Dendritic cell treated with granulocyte-macrophage colony-stimulating factor and Interleukin-4, amounts not matched to agents 40 ng/mL and 50 ng/mL, for 4 days (primary cell): ENCODE measurements at regions not wholly inside any gene's neighbourhood (a gene's known extent, or its start where the extent isn't known, plus 50 kb on each side); places are given as distances from the start of the nearest gene placed in this dataset.

Experiments used
- H3K27ac Mint-ChIP-seq: one replicate; pipeline ENCODE4 v1.8.0; 2022; ENCODE audit warnings: mild to moderate bottlenecking, mixed read lengths
- H3K27me3 Mint-ChIP-seq: one replicate; pipeline ENCODE4 v1.8.0; 2022; ENCODE audit warnings: mild to moderate bottlenecking, mixed read lengths
- H3K36me3 Mint-ChIP-seq: one replicate; pipeline ENCODE4 v1.8.0; 2022; ENCODE audit warnings: low read depth, mixed read lengths
- H3K4me1 Mint-ChIP-seq: one replicate; pipeline ENCODE4 v1.8.0; 2022; ENCODE audit warnings: low read depth, mixed read lengths
- H3K4me3 Mint-ChIP-seq: one replicate; pipeline ENCODE4 v1.8.0; 2022; ENCODE audit warnings: mild to moderate bottlenecking, moderate library complexity, mixed read lengths
- H3K9me3 Mint-ChIP-seq: one replicate; pipeline ENCODE4 v1.8.0; 2022; ENCODE audit warnings: mixed read lengths
- intact Hi-C: fragments of 100-400 bp; cut with micrococcal nuclease; formaldehyde crosslinking; loops from one replicate; pipeline ENCODE4 v1.15.0; 2022

- Mint-ChIP-seq H3K27ac (no peak overlapping the region), H3K27me3 (no peaks in the 10 kb centered on the region), H3K9me3 (no peaks in the 10 kb centered on the region), H3K4me3 (no peak overlapping the region), H3K4me1 (no peaks in the 10 kb centered on the region), H3K36me3 (no peaks in the 10 kb centered on the region)
- intact Hi-C loops, result loop anchor here (5.0 kb wide), 1 partner anchor 46 kb away; no protein-coding TSS in a partner anchor
Observed at GRCh38 chr9:25613709-25614108, 64.5 kb downstream of the TUSC1 start.

DNA sequence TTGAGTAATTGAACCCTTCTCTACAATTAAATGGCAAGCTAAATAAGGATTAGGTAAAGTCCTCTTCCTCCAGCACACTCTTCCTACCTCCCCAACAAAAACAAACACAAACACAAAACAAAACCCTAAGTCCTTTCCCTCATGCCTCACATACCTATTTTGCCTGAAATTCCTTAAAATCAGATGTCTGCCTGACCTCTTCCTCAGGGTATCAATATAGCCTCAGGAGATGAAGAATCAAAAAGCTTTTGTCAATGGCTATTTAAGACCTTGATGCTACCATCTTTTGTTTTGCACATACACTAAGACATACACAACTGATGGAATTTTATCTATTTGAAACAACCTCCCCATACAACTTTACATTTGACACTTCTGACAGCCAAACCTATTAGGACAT, 75.1 kb downstream of the TUSC1 start:
- Mint-ChIP-seq H3K9me3 (peaks cover 7% of the 10 kb centered on the region), H3K4me3 (no peak overlapping the region), H3K4me1 (no peaks in the 10 kb centered on the region), H3K27me3 (no peaks in the 10 kb centered on the region), H3K36me3 (no peaks in the 10 kb centered on the region), H3K27ac (no peak overlapping the region)
- intact Hi-C loops, result no loop called here

- Mint-ChIP-seq H3K36me3 (no peaks in the 10 kb centered on the region), H3K4me1 (no peaks in the 10 kb centered on the region), H3K9me3 (peaks cover 7% of the 10 kb centered on the region), H3K27me3 (no peaks in the 10 kb centered on the region), H3K4me3 (no peak overlapping the region), H3K27ac (no peak overlapping the region)
- intact Hi-C loops, result no loop called here
Observed at GRCh38 chr9:25602400-25603044, 75.7 kb downstream of the TUSC1 start.

- no peaks in the 10 kb centered on the region for H3K27me3 Mint-ChIP-seq
- H3K4me3 Mint-ChIP-seq, result no peak overlapping the region
- no peaks in the 10 kb centered on the region for H3K36me3 Mint-ChIP-seq
- H3K4me1 Mint-ChIP-seq, result no peaks in the 10 kb centered on the region
- H3K27ac Mint-ChIP-seq, result no peak overlapping the region
- intact Hi-C loops, result no loop called here
- peaks cover 7% of the 10 kb centered on the region for H3K9me3 Mint-ChIP-seq
Observed at GRCh38 chr9:25600501-25600900, 77.7 kb downstream of the TUSC1 start.

DNA sequence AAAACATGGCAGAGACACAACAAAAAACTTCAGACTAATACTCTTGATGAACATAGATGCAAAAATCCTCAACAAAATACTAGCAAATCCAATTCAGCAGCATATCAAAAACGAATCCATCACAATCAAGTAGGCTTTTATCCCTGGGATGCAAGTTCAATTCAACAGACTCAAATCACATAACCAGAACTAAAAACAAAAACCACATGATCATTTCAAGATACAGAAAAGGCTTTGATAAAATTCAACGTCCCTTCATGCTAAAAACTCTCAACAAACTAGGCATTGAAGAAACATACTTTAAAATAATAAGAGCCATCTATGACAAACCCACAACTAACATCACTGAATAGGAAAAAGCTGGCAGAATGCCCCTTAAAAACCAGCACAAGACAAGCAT, 93.6 kb downstream of the TUSC1 start:
- peaks cover 28% of the 10 kb centered on the region for H3K9me3 Mint-ChIP-seq
- no peaks in the 10 kb centered on the region for H3K36me3 Mint-ChIP-seq
- no peak overlapping the region for H3K4me3 Mint-ChIP-seq
- no peaks in the 10 kb centered on the region for H3K4me1 Mint-ChIP-seq
- H3K27me3 Mint-ChIP-seq, result no peaks in the 10 kb centered on the region
- H3K27ac Mint-ChIP-seq, result no peak overlapping the region
- intact Hi-C loops, result no loop called here

- no peak overlapping the region for H3K4me3 Mint-ChIP-seq
- H3K27me3 Mint-ChIP-seq, result no peaks in the 10 kb centered on the region
- H3K9me3 Mint-ChIP-seq, result peaks cover 9% of the 10 kb centered on the region
- H3K36me3 Mint-ChIP-seq, result no peaks in the 10 kb centered on the region
- H3K4me1 Mint-ChIP-seq, result no peaks in the 10 kb centered on the region
- intact Hi-C loops, result no loop called here
- no peak overlapping the region for H3K27ac Mint-ChIP-seq
Observed at GRCh38 chr9:25573281-25573680, 105.0 kb downstream of the TUSC1 start.

- Mint-ChIP-seq H3K27ac (no peak overlapping the region), H3K4me3 (no peak overlapping the region), H3K36me3 (no peaks in the 10 kb centered on the region), H3K27me3 (no peaks in the 10 kb centered on the region), H3K4me1 (no peaks in the 10 kb centered on the region), H3K9me3 (peaks cover 9% of the 10 kb centered on the region)
- intact Hi-C loops, result no loop called here
Observed at GRCh38 chr9:25571491-25571890, 106.8 kb downstream of the TUSC1 start.

- Mint-ChIP-seq H3K36me3 (no peaks in the 10 kb centered on the region), H3K9me3 (peaks cover 9% of the 10 kb centered on the region), H3K27me3 (no peaks in the 10 kb centered on the region), H3K4me1 (no peaks in the 10 kb centered on the region), H3K4me3 (no peak overlapping the region), H3K27ac (no peak overlapping the region)
- intact Hi-C loops, result no loop called here
Observed at GRCh38 chr9:25570802-25571201, 107.4 kb downstream of the TUSC1 start.

- intact Hi-C loops, result no loop called here
- H3K4me3 Mint-ChIP-seq, result no peak overlapping the region
- H3K27me3 Mint-ChIP-seq, result no peaks in the 10 kb centered on the region
- H3K36me3 Mint-ChIP-seq, result no peaks in the 10 kb centered on the region
- no peak overlapping the region for H3K27ac Mint-ChIP-seq
- H3K9me3 Mint-ChIP-seq, result no peaks in the 10 kb centered on the region
- no peaks in the 10 kb centered on the region for H3K4me1 Mint-ChIP-seq
Observed at GRCh38 chr9:25562101-25562500, 116.1 kb downstream of the TUSC1 start.

DNA sequence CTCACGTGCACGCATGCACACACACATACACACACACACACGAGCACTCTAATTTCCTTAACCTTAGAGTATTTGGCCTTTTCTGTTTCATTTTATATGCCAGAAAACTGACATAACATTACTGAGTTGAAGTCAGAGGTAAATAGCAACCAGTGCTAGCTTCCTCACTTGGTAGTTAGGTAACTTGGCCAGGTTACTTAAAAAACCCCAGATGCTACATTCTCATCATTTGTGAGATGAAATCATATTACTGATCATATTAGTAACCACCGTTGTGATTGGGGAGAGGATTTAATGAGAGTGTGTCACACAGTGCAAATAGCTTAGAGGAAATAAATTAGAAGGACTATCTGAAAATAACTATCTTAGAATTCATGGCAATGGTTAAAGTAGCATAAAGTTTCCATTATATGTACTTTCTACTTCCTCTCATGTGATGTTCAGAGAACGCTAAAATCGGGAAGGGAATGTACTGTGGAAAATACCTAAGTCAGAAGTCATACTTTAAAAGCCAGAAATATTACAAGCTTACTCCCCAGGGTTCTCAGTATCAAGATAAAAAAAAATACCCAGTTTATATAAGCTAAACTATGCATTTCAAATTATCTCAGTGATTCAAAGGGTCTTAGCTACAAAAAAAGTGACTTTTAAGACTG, 120.5 kb downstream of the TUSC1 start:
- Mint-ChIP-seq H3K36me3 (no peaks in the 10 kb centered on the region), H3K27ac (no peak overlapping the region), H3K9me3 (no peaks in the 10 kb centered on the region), H3K4me3 (no peak overlapping the region), H3K27me3 (no peaks in the 10 kb centered on the region), H3K4me1 (no peaks in the 10 kb centered on the region)
- intact Hi-C loops, result no loop called here

- Mint-ChIP-seq H3K27me3 (no peaks in the 10 kb centered on the region), H3K4me3 (no peak overlapping the region), H3K4me1 (no peaks in the 10 kb centered on the region), H3K36me3 (no peaks in the 10 kb centered on the region), H3K27ac (no peak overlapping the region), H3K9me3 (no peaks in the 10 kb centered on the region)
- intact Hi-C loops, result no loop called here
Observed at GRCh38 chr9:25556540-25556939, 121.7 kb downstream of the TUSC1 start.

DNA sequence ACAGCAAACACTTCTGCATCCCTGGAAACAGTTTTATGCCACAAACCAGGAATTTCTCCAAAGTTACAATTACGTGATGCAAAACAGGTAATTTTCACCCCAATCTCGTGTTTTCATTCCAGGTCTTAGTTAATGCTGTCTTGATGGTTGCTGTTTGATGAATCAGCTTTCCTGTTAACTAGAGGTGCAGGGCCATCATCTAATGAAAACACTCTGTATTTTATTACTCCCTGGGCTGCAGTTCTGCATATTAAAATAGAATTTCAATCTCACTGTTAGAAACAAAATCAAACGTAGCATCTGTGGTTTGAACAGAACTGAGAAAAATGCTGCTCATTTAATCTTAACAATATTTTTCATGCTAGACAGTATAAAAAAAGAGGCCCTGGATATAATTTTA, 129.4 kb downstream of the TUSC1 start:
- Mint-ChIP-seq H3K4me1 (no peaks in the 10 kb centered on the region), H3K9me3 (peaks cover 9% of the 10 kb centered on the region), H3K27me3 (no peaks in the 10 kb centered on the region), H3K4me3 (no peak overlapping the region), H3K27ac (no peak overlapping the region), H3K36me3 (no peaks in the 10 kb centered on the region)
- intact Hi-C loops, result no loop called here

GRCh38 chr9:25543806-25544205, 134.4 kb downstream of the TUSC1 start:
- no peaks in the 10 kb centered on the region for H3K9me3 Mint-ChIP-seq
- H3K4me1 Mint-ChIP-seq, result no peaks in the 10 kb centered on the region

GRCh38 chr9:25542319-25542718, 135.9 kb downstream of the TUSC1 start:
- H3K27me3 Mint-ChIP-seq, result no peaks in the 10 kb centered on the region
- H3K9me3 Mint-ChIP-seq, result no peaks in the 10 kb centered on the region
- no peak overlapping the region for H3K27ac Mint-ChIP-seq
- no peaks in the 10 kb centered on the region for H3K36me3 Mint-ChIP-seq
- intact Hi-C loops, result no loop called here
- H3K4me3 Mint-ChIP-seq, result no peak overlapping the region
- H3K4me1 Mint-ChIP-seq, result no peaks in the 10 kb centered on the region

More at GRCh38 chr9:25543806-25544205, 134.4 kb downstream of the TUSC1 start:
- no peaks in the 10 kb centered on the region for H3K36me3 Mint-ChIP-seq
- intact Hi-C loops, result no loop called here
- H3K27me3 Mint-ChIP-seq, result no peaks in the 10 kb centered on the region
- no peak overlapping the region for H3K27ac Mint-ChIP-seq
- no peak overlapping the region for H3K4me3 Mint-ChIP-seq

DNA sequence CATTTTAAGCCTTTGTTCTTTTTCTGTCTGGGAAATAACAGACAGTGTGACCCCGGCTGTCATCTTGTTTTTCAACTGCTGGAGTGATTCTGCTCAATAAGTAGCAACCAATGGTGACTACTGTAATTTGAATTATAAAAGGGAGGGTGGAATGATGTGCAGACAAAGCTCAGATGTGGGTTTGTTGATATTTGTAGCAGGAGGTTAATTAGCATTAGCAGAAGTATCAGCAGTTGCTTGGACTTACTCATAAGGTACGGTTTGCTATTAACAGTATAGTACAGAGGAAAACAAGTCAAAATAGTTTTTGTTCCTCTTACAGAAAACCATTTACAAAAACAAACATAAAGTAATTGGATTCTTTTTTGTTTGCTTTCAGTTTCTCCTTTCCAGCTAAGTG, 140.4 kb downstream of the TUSC1 start:
- H3K27ac Mint-ChIP-seq, result no peak overlapping the region
- H3K27me3 Mint-ChIP-seq, result no peaks in the 10 kb centered on the region
- H3K4me1 Mint-ChIP-seq, result no peaks in the 10 kb centered on the region
- H3K36me3 Mint-ChIP-seq, result no peaks in the 10 kb centered on the region
- H3K4me3 Mint-ChIP-seq, result no peak overlapping the region
- H3K9me3 Mint-ChIP-seq, result no peaks in the 10 kb centered on the region
- intact Hi-C loops, result no loop called here
